ENCODE measurements at regions not wholly inside any gene's neighbourhood (a gene's known extent, or its start where the extent isn't known, plus 50 kb on each side); places are given as distances from the start of the nearest gene placed in this dataset.

DNA sequence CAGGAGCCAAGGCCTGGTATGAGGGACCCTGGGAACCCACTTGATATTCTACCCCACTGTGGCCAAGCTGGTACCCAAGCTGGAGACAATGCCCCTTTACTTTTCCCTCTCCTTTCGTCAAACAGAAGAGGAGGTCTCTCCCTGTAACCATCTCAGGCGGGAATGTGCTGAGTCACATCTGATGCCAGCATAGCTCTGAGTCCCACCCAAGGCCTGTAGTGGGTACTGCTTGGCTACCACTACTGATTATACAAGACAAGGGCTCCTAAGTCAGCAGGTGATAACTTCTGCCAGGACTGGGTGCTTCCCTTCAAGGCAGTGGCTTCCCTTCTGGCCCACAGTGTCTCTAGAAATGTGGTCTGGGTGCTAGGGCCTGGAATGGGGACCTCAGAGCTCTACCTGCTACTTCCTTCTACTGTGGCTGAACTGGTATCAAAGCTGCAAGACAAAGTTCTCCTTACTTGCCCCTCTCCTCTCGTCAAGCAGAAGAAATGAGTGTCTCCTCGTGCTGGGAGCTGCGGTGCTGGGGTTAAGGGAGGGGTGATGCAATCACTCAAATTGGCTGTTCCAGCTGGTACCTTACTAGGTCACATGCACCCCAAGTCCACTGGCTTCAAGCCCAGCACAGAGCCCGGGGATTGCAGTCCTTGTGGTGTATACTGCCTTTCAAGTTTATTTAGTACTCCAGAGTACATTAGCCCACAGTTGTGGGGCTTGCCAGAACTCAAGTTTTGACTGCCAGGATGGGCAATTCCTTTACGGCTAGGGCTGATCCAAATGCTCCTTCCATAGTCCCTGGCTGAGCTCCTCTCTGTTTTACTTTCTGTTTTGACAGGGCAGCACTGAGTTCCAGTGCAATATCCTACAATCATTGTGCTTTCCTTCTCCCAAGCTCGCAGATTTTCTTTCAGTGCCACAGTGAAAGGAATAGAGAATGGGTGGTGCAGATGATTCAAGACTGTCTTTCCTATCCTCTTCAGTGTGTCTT, 419.7 kb upstream of the CNTN5 start:
- Histone ChIP-seq H2AFZ (ENCODE audit: low read depth, low read length) (peak overlapping the region; percentile 46), H3K4me3 (ENCODE audit: low read length) (no peak overlapping the region), H3K27ac (ENCODE audit: low read length) (no peak overlapping the region)

DNA sequence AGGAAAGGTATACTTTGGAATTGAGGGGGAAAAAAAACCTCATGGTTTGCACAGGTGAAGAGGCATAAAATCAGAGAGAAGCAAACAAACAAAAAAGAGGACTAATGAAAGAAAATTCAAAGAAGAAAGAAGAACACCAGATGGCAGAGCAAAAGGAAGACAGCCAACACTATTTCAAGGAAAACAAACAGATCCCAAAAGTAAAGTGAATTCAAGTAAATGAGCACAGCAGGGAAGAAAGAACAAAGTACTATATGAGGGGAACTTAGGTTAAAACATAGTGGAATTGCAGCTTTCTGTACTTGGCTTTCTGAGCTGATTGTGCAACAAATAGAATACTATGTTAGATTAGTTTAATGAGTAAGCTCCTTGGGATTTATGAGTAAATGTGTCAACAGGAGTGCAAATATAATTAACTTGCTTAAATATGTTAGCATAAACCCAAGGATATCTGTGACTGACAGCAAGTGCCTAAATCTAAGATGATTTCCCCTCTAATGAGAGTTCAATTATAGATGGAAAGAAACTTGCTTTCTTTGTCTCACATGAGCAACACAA, 404.6 kb upstream of the CNTN5 start:
- Histone ChIP-seq H3K9ac (ENCODE audit: low read length) (no peak overlapping the region), H3K27ac (ENCODE audit: low read length) (no peak overlapping the region), H3K4me3 (ENCODE audit: low read length) (no peak overlapping the region), H3K36me3 (replicated peaks; ENCODE audit: low read depth, low read length) (no peaks in the 10 kb centered on the region), H3K4me2 (ENCODE audit: low read length) (no peak overlapping the region), H4K20me1 (ENCODE audit: insufficient read depth, low read length) (no peaks in the 10 kb centered on the region), H3K4me1 (ENCODE audit: low read length) (no peaks in the 10 kb centered on the region), H3K9me3 (ENCODE audit: insufficient read depth, low read length) (no peaks in the 10 kb centered on the region), H3K79me2 (ENCODE audit: low read length) (no peaks in the 10 kb centered on the region), H2AFZ (ENCODE audit: low read depth, low read length) (no peak overlapping the region), H3K27me3 (ENCODE audit: low read depth, low read length) (no peaks in the 10 kb centered on the region)
- TF ChIP-seq, protein P1, sequence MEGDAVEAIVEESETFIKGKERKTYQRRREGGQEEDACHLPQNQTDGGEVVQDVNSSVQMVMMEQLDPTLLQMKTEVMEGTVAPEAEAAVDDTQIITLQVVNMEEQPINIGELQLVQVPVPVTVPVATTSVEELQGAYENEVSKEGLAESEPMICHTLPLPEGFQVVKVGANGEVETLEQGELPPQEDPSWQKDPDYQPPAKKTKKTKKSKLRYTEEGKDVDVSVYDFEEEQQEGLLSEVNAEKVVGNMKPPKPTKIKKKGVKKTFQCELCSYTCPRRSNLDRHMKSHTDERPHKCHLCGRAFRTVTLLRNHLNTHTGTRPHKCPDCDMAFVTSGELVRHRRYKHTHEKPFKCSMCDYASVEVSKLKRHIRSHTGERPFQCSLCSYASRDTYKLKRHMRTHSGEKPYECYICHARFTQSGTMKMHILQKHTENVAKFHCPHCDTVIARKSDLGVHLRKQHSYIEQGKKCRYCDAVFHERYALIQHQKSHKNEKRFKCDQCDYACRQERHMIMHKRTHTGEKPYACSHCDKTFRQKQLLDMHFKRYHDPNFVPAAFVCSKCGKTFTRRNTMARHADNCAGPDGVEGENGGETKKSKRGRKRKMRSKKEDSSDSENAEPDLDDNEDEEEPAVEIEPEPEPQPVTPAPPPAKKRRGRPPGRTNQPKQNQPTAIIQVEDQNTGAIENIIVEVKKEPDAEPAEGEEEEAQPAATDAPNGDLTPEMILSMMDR (IDR thresholded peaks at IDR 0.05; ENCODE audit: low read depth, low read length), result no peak
- no peak for TF ChIP-seq EZH2phosphoT487 (IDR thresholded peaks at IDR 0.05; ENCODE audit: low read depth)

More for the DNA sequence above, 419.7 kb upstream of the CNTN5 start:
- no peaks in the 10 kb centered on the region for H4K20me1 ChIP-seq (ENCODE audit: insufficient read depth, low read length)
- no peaks in the 10 kb centered on the region for H3K27me3 ChIP-seq (ENCODE audit: low read depth, low read length)
- H3K4me1 ChIP-seq (ENCODE audit: low read length), result no peaks in the 10 kb centered on the region
- peak overlapping the region; percentile 20 for H3K4me2 ChIP-seq (ENCODE audit: low read length)
- H3K9ac ChIP-seq (ENCODE audit: low read length), result no peak overlapping the region
- H3K36me3 ChIP-seq (replicated peaks; ENCODE audit: low read depth, low read length), result no peaks in the 10 kb centered on the region
- no peaks in the 10 kb centered on the region for H3K79me2 ChIP-seq (ENCODE audit: low read length)
- no peaks in the 10 kb centered on the region for H3K9me3 ChIP-seq (ENCODE audit: insufficient read depth, low read length)
- TF ChIP-seq, protein P1 (IDR thresholded peaks at IDR 0.05; ENCODE audit: low read depth, low read length), result no peak
- no peak for TF ChIP-seq EZH2phosphoT487 (IDR thresholded peaks at IDR 0.05; ENCODE audit: low read depth)

DNA sequence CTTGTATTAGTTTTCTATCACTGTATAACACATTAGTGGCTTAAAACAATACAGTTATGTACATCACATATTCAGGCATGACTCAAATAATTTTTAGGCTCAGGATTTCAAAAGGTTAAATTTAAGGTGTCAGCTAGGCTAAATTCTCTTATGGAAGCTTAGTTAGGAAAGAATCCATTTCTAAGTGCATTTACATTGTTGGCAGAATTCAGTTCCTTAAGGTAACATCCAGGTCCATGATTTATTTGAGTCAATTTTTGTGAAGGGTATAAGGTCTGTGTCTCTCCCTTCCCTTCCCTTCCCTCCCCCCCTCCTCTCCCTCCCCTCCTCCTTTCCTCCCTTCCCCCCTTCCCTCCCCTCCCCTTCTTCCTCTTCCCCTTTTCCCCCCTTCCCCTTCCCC, 399.0 kb upstream of the CNTN5 start:
- Histone ChIP-seq H2AFZ (ENCODE audit: low read depth, low read length) (no peak overlapping the region), H3K9ac (ENCODE audit: low read length) (no peak overlapping the region), H3K4me1 (ENCODE audit: low read length) (no peaks in the 10 kb centered on the region), H4K20me1 (ENCODE audit: insufficient read depth, low read length) (no peaks in the 10 kb centered on the region), H3K36me3 (replicated peaks; ENCODE audit: low read depth, low read length) (no peaks in the 10 kb centered on the region), H3K79me2 (ENCODE audit: low read length) (no peaks in the 10 kb centered on the region), H3K4me3 (ENCODE audit: low read length) (no peak overlapping the region), H3K9me3 (ENCODE audit: insufficient read depth, low read length) (no peaks in the 10 kb centered on the region), H3K27me3 (ENCODE audit: low read depth, low read length) (no peaks in the 10 kb centered on the region), H3K4me2 (ENCODE audit: low read length) (no peak overlapping the region), H3K27ac (ENCODE audit: low read length) (no peak overlapping the region)
- TF ChIP-seq EZH2phosphoT487 (IDR thresholded peaks at IDR 0.05; ENCODE audit: low read depth), result no peak
- TF ChIP-seq, protein P1 (IDR thresholded peaks at IDR 0.05; ENCODE audit: low read depth, low read length), result no peak

DNA sequence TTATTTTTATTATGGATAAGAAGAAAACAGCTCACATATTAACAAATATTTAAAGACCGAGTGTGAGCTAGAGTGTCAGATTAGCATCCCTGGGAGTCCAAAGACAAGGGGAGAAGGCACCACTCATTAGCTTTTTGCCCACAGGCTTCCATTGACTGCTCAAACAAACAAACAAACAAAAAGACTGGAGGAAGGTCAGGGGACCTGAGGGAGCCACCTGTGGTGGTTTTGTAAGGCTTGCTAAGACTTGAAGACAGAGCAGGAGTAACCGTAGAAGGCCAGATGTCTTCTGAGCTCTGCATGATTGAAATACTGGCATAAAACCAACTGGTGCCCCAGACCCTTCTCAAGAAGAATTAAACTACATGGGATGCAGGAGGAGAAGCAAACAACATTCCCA, 395.2 kb upstream of the CNTN5 start:
- TF ChIP-seq, protein P1 (IDR thresholded peaks at IDR 0.05; ENCODE audit: low read depth, low read length), result no peak
- no peak for TF ChIP-seq EZH2phosphoT487 (IDR thresholded peaks at IDR 0.05; ENCODE audit: low read depth)
- Histone ChIP-seq H3K9ac (ENCODE audit: low read length) (no peak overlapping the region), H3K4me2 (ENCODE audit: low read length) (no peak overlapping the region), H3K27me3 (ENCODE audit: low read depth, low read length) (no peaks in the 10 kb centered on the region), H3K4me3 (ENCODE audit: low read length) (no peak overlapping the region), H3K27ac (ENCODE audit: low read length) (no peak overlapping the region), H3K9me3 (ENCODE audit: insufficient read depth, low read length) (no peaks in the 10 kb centered on the region), H3K79me2 (ENCODE audit: low read length) (no peaks in the 10 kb centered on the region), H2AFZ (ENCODE audit: low read depth, low read length) (no peak overlapping the region), H3K36me3 (replicated peaks; ENCODE audit: low read depth, low read length) (no peaks in the 10 kb centered on the region), H3K4me1 (ENCODE audit: low read length) (no peaks in the 10 kb centered on the region), H4K20me1 (ENCODE audit: insufficient read depth, low read length) (no peaks in the 10 kb centered on the region)

Data from OCI-LY3 (cell line).